BLaER1 treated with 17β-estradiol and CSF1 and Interleukin-3, amounts not matched to agents 10 nM and 100 nM (cell line): ENCODE measurements at regions not wholly inside any gene's neighbourhood (a gene's known extent, or its start where the extent isn't known, plus 50 kb on each side); places are given as distances from the start of the nearest gene placed in this dataset.

Source experiments
- H3K27ac ChIP-seq, 11 experiments: shearing (Covaris generic); formaldehyde crosslinking; 2 replicates each; pipeline ENCODE4 v1.8.1; 2022
- H3K27me3 ChIP-seq, 11 experiments: shearing (Covaris generic); formaldehyde crosslinking; 2 replicates each; pipeline ENCODE4 v1.8.1; 2022
- H3K36me3 ChIP-seq, 11 experiments: shearing (Covaris generic); formaldehyde crosslinking; 2 replicates each; pipeline ENCODE4 v1.8.1; 2022
- H3K4me1 ChIP-seq, 10 experiments: shearing (Covaris generic); formaldehyde crosslinking; 2 replicates each; pipeline ENCODE4 v1.8.1; 2022
- H3K4me2 ChIP-seq, 11 experiments: shearing (Covaris generic); formaldehyde crosslinking; 2 replicates each; pipeline ENCODE4 v1.8.1; 2022
- H3K4me3 ChIP-seq, 10 experiments: shearing (Covaris generic); formaldehyde crosslinking; 2 replicates each; pipeline ENCODE4 v1.8.1; 2022
- H3K9ac ChIP-seq, 11 experiments: shearing (Covaris generic); formaldehyde crosslinking; 2 replicates each; pipeline ENCODE4 v1.8.1; 2022
- H3K9me3 ChIP-seq, 11 experiments: shearing (Covaris generic); formaldehyde crosslinking; replicated peaks in 1 of 11; 2 replicates each; pipeline ENCODE4 v1.8.1; 2022
- H4K20me1 ChIP-seq, 11 experiments: shearing (Covaris generic); formaldehyde crosslinking; 2 replicates each; pipeline ENCODE4 v1.8.1; 2022
- Cebpa-rat ChIP-seq, 11 experiments: shearing (Covaris generic); IDR thresholded peaks; 2 replicates each; pipeline ENCODE4 v1.8.1; 2022

GRCh38 chr6:125671323-125671722, 78.1 kb upstream of the HEY2 start:
- Histone ChIP-seq H3K9ac (no peak overlapping the region), H3K36me3 (no peaks in the 10 kb centered on the region), H3K4me2 (no peak overlapping the region), H3K9me3 (no peaks in the 10 kb centered on the region), H3K4me3 (no peak overlapping the region), H3K4me1 (peaks cover 0 to 4% (median 0%) of the 10 kb centered on the region in 10 experiments; a peak in 2 of 20 replicates), H4K20me1 (no peaks in the 10 kb centered on the region), H3K27ac (no peak overlapping the region), H3K27me3 (no peaks in the 10 kb centered on the region)
- TF ChIP-seq Cebpa-rat (IDR thresholded peaks at IDR 0.05) = no peak

- Histone ChIP-seq H3K4me2 (no peak overlapping the region), H3K27ac (no peak overlapping the region), H3K4me1 (peaks cover 3 to 14% (median 9%) of the 10 kb centered on the region in 10 experiments), H3K9me3 (no peaks in the 10 kb centered on the region), H4K20me1 (no peaks in the 10 kb centered on the region), H3K27me3 (no peaks in the 10 kb centered on the region), H3K9ac (no peak overlapping the region), H3K36me3 (no peaks in the 10 kb centered on the region), H3K4me3 (no peak overlapping the region)
- no peak for TF ChIP-seq Cebpa-rat (IDR thresholded peaks at IDR 0.05)
Observed at GRCh38 chr6:125674230-125674629, 75.2 kb upstream of the HEY2 start.

- peak overlapping the region in 9 of 11 experiments; percentile 31 to 78 (median 71); a peak in 15 of 22 replicates for H3K4me2 ChIP-seq
- peaks cover 7 to 17% (median 12%) of the 10 kb centered on the region in 11 experiments; a peak in 14 of 22 replicates for H3K9me3 ChIP-seq
- H3K36me3 ChIP-seq = no peaks in the 10 kb centered on the region
- H3K9ac ChIP-seq = no peak overlapping the region
- H3K27me3 ChIP-seq = no peaks in the 10 kb centered on the region
- no peak overlapping the region for H3K27ac ChIP-seq
- no peak for TF ChIP-seq Cebpa-rat (IDR thresholded peaks at IDR 0.05)
- no peak overlapping the region for H3K4me3 ChIP-seq
- no peaks in the 10 kb centered on the region for H4K20me1 ChIP-seq
- peaks cover 10 to 38% (median 26%) of the 10 kb centered on the region in 10 experiments for H3K4me1 ChIP-seq
Observed at GRCh38 chr6:125678601-125679000, 70.8 kb upstream of the HEY2 start.

- peaks cover 10 to 38% (median 26%) of the 10 kb centered on the region in 10 experiments for H3K4me1 ChIP-seq
- H3K9me3 ChIP-seq = peaks cover 7 to 20% (median 16%) of the 10 kb centered on the region in 11 experiments; a peak in 14 of 22 replicates
- no peaks in the 10 kb centered on the region for H3K36me3 ChIP-seq
- H3K27me3 ChIP-seq = no peaks in the 10 kb centered on the region
- peak overlapping the region in 3 of 11 experiments; percentile 19 to 49 (median 35); a peak in 4 of 22 replicates for H3K27ac ChIP-seq
- no peak for TF ChIP-seq Cebpa-rat (IDR thresholded peaks at IDR 0.05)
- H4K20me1 ChIP-seq = no peaks in the 10 kb centered on the region
- H3K9ac ChIP-seq = no peak overlapping the region
- H3K4me3 ChIP-seq = no peak overlapping the region
- H3K4me2 ChIP-seq = peak overlapping the region; percentile 17 to 78 (median 67); a peak in 20 of 22 replicates
Observed at GRCh38 chr6:125679128-125679527, 70.3 kb upstream of the HEY2 start.

GRCh38 chr6:125679651-125680050, 69.8 kb upstream of the HEY2 start:
- Histone ChIP-seq H3K27ac (peak overlapping the region in 3 of 11 experiments; percentile 19 to 49 (median 41); a peak in 4 of 22 replicates), H3K27me3 (no peaks in the 10 kb centered on the region), H3K4me3 (no peak overlapping the region), H3K4me2 (peak overlapping the region; percentile 17 to 78 (median 67); a peak in 21 of 22 replicates), H3K36me3 (no peaks in the 10 kb centered on the region), H3K9ac (no peak overlapping the region), H3K9me3 (peaks cover 7 to 22% (median 16%) of the 10 kb centered on the region in 11 experiments; a peak in 14 of 22 replicates), H3K4me1 (peaks cover 10 to 38% (median 26%) of the 10 kb centered on the region in 10 experiments), H4K20me1 (no peaks in the 10 kb centered on the region)
- no peak for TF ChIP-seq Cebpa-rat (IDR thresholded peaks at IDR 0.05)

GRCh38 chr6:125682939-125683338, 66.5 kb upstream of the HEY2 start:
- H3K36me3 ChIP-seq = no peaks in the 10 kb centered on the region
- TF ChIP-seq Cebpa-rat (IDR thresholded peaks at IDR 0.05) = no peak
- H3K4me1 ChIP-seq = peaks cover 10 to 36% (median 26%) of the 10 kb centered on the region in 10 experiments
- H3K9me3 ChIP-seq = peaks cover 17 to 39% (median 24%) of the 10 kb centered on the region in 11 experiments; a peak in 21 of 22 replicates
- no peak overlapping the region for H3K4me2 ChIP-seq
- H3K27ac ChIP-seq = no peak overlapping the region
- no peak overlapping the region for H3K4me3 ChIP-seq
- H3K27me3 ChIP-seq = no peaks in the 10 kb centered on the region
- no peak overlapping the region for H3K9ac ChIP-seq
- no peaks in the 10 kb centered on the region for H4K20me1 ChIP-seq

- H3K4me1 ChIP-seq = no peaks in the 10 kb centered on the region
- no peak overlapping the region for H3K9ac ChIP-seq
- H3K36me3 ChIP-seq = no peaks in the 10 kb centered on the region
- H4K20me1 ChIP-seq = no peaks in the 10 kb centered on the region
- no peak overlapping the region for H3K4me2 ChIP-seq
- H3K9me3 ChIP-seq = peaks cover 38 to 68% (median 47%) of the 10 kb centered on the region in 11 experiments
- no peaks in the 10 kb centered on the region for H3K27me3 ChIP-seq
- no peak overlapping the region for H3K27ac ChIP-seq
- no peak for TF ChIP-seq Cebpa-rat (IDR thresholded peaks at IDR 0.05)
- H3K4me3 ChIP-seq = no peak overlapping the region
Observed at GRCh38 chr6:125688138-125688537, 61.3 kb upstream of the HEY2 start.

- Histone ChIP-seq H3K36me3 (no peaks in the 10 kb centered on the region), H3K27ac (no peak overlapping the region), H3K9me3 (peaks cover 26 to 50% (median 44%) of the 10 kb centered on the region in 11 experiments), H3K4me3 (no peak overlapping the region), H3K27me3 (no peaks in the 10 kb centered on the region), H4K20me1 (no peaks in the 10 kb centered on the region), H3K4me1 (no peaks in the 10 kb centered on the region), H3K9ac (no peak overlapping the region), H3K4me2 (no peak overlapping the region)
- no peak for TF ChIP-seq Cebpa-rat (IDR thresholded peaks at IDR 0.05)
Observed at GRCh38 chr6:125693480-125693879, 56.0 kb upstream of the HEY2 start.

- no peaks in the 10 kb centered on the region for H3K36me3 ChIP-seq
- peak overlapping the region in 5 of 11 experiments; percentile 18 to 55 (median 34); a peak in 7 of 22 replicates for H3K4me2 ChIP-seq
- H3K9ac ChIP-seq = no peak overlapping the region
- TF ChIP-seq Cebpa-rat (IDR thresholded peaks at IDR 0.05) = no peak
- H3K4me3 ChIP-seq = no peak overlapping the region
- peaks cover 0 to 16% (median 8%) of the 10 kb centered on the region in 11 experiments; a peak in 9 of 22 replicates for H3K9me3 ChIP-seq
- H3K27ac ChIP-seq = no peak overlapping the region
- peaks cover 0 to 24% (median 10%) of the 10 kb centered on the region in 10 experiments; a peak in 11 of 20 replicates for H3K4me1 ChIP-seq
- no peaks in the 10 kb centered on the region for H3K27me3 ChIP-seq
- H4K20me1 ChIP-seq = no peaks in the 10 kb centered on the region
Observed at GRCh38 chr6:125699591-125699990, 49.8 kb upstream of the HEY2 start.
